ENCODE measurements at regions not wholly inside any gene's neighbourhood (a gene's known extent, or its start where the extent isn't known, plus 50 kb on each side); places are given as distances from the start of the nearest gene placed in this dataset.

GRCh38 chr6:20286968-20287565, 74.8 kb upstream of the MBOAT1 start:
- TF ChIP-seq CTCF (IDR thresholded peaks at IDR 0.05), result no peak
- no peak for TF ChIP-seq POLR2A (IDR thresholded peaks at IDR 0.05)
- no peak for TF ChIP-seq POLR2AphosphoS5 (IDR thresholded peaks at IDR 0.05)

All from breast epithelium (tissue), 3 donors.